ENCODE measurements at regions not wholly inside any gene's neighbourhood (a gene's known extent, or its start where the extent isn't known, plus 50 kb on each side); places are given as distances from the start of the nearest gene placed in this dataset.
A peak's percentile ranks its signal among the peaks of the same experiment; 100 is the strongest.

- no peak for ATAC-seq
- H3K4me1 ChIP-seq, result no peaks in the 10 kb centered on the region
- H3K27me3 ChIP-seq, result no peaks in the 10 kb centered on the region
- TF ChIP-seq CTCF (IDR thresholded peaks at IDR 0.05 in 4 of 5, conservative IDR thresholded peaks at IDR 0.05 in 1 of 5) (no peak), POLR2A (IDR thresholded peaks at IDR 0.05) (no peak)
- no peaks in the 10 kb centered on the region for H3K36me3 ChIP-seq
- intact Hi-C loops (cut with DNase I; ENCODE audit: low total_unique reads) (no loop called here), in situ Hi-C loops (cut with MboI; ENCODE audit: low sequenced_read_pairs in 4 of 4) (loop anchor here (25.0 kb wide), 2 partner anchors 633 to 658 kb away; no protein-coding TSS in a partner anchor)
- no peak overlapping the region for H3K27ac ChIP-seq
- DNase-seq, result no peak
- no peaks in the 10 kb centered on the region for H3K9me3 ChIP-seq
- no peak overlapping the region for H3K4me3 ChIP-seq
These were observed 149.2 kb upstream of the ANKH start for GRCh38 chr5:15020736-15021135.

DNA sequence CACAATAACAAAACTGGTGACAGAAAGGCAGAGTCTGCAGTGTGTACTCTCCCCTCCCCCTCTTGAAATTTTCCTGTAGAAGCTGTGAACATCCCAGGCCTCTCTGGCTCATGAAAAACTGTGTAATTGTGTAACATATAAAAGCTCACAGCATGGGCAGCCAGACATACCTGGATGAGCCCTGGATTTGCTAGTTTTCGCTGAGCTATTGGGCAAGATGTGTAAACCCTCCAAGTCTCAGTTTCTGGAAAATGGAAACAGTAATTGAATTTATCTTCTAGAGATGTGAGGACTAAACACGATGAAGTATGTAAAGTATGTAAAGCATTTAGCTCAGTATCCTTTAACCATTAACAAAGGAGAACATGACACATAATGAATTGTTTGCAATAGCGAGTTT is 143.2 kb upstream of the ANKH start:
- no peaks in the 10 kb centered on the region for H3K9me3 ChIP-seq
- TF ChIP-seq CTCF (IDR thresholded peaks at IDR 0.05 in 4 of 5, conservative IDR thresholded peaks at IDR 0.05 in 1 of 5) (no peak), POLR2A (IDR thresholded peaks at IDR 0.05) (no peak)
- H3K36me3 ChIP-seq, result no peaks in the 10 kb centered on the region
- H3K4me1 ChIP-seq, result no peaks in the 10 kb centered on the region
- no peak for DNase-seq
- no peaks in the 10 kb centered on the region for H3K27me3 ChIP-seq
- H3K27ac ChIP-seq, result no peak overlapping the region
- H3K4me3 ChIP-seq, result no peak overlapping the region
- intact Hi-C loops (cut with DNase I; ENCODE audit: low total_unique reads) (loop anchor here (10.0 kb wide), 1 partner anchor 620 kb away; no protein-coding TSS in a partner anchor), in situ Hi-C loops (cut with MboI; ENCODE audit: low sequenced_read_pairs in 4 of 4) (loop anchor here (10.0 to 25.0 kb wide), 3 partner anchors 330 to 653 kb away; no protein-coding TSS in a partner anchor)
- ATAC-seq, result no peak

DNA sequence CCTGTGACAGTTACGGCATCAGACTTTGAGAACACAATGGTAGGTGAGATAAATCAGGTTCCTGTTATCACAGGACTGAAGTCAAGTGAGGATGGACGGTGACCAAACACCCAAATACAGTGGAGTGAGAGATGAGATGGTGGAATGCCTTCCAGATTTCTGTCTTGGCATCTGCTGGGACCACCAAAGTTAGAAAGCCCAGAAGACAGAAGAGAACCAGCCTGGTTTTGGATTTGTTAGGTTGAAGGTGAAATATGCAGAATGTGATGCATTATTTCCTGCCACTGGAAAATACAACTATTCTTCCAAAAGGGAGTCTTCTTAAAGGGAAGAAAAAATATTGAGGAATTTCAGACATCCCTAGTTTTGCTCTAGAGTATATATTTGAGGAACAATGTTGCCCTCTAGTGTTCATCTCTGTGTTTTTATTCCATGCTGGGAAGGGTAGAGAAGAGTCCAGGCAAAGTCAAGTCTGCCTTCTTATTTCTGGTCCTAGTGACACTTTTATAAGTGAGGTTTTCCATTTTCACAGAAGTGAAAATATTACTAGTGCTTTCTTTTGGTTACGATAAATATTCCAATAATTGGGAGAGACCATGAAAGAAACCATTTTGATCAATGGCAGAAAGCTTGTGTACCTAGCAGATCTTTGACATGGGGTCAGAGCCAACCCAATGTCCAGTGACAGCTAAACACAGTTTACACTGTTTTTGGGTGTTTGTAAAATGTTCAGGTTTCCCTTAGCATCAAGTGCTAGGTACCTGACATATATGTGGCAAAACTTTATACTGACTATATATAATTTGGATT is 142.3 kb upstream of the ANKH start:
- TF ChIP-seq POLR2A (IDR thresholded peaks at IDR 0.05) (no peak), CTCF (IDR thresholded peaks at IDR 0.05 in 4 of 5, conservative IDR thresholded peaks at IDR 0.05 in 1 of 5) (peak; percentile 42 to 64 (median 59))
- DNase-seq, result no peak
- in situ Hi-C loops (cut with MboI; ENCODE audit: low sequenced_read_pairs in 4 of 4) (loop anchor here (10.0 to 25.0 kb wide), 3 partner anchors 329 to 652 kb away; no protein-coding TSS in a partner anchor), intact Hi-C loops (cut with DNase I; ENCODE audit: low total_unique reads) (loop anchor here (10.0 kb wide), 1 partner anchor 619 kb away; no protein-coding TSS in a partner anchor)
- Histone ChIP-seq H3K27ac (no peak overlapping the region), H3K9me3 (no peaks in the 10 kb centered on the region), H3K36me3 (no peaks in the 10 kb centered on the region), H3K4me3 (no peak overlapping the region), H3K4me1 (peaks cover 3 to 5% of the 10 kb centered on the region in 2 donors), H3K27me3 (no peaks in the 10 kb centered on the region)
- ATAC-seq, result peak; percentile 71 to 81

DNA sequence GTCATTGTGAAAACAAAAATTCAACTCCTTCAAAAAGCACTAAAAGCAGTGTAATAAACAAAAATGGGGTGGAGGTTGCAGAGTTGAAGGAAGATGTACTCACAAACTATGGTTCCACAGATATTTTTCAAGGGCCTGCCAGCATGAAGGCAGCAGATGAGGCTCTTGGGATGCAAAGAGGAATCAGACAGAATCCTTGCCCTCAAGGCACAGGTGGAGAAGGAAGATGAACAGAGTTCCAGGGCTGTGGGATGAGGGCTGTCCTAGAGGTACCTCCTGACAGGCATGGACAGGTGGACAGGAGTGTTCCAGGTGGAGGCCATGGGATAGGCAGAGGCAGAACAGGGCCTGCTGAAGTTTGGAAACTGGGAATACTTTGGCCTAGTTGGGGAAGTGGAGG is 140.5 kb upstream of the ANKH start:
- Histone ChIP-seq H3K36me3 (no peaks in the 10 kb centered on the region), H3K27ac (no peak overlapping the region), H3K4me1 (peaks cover 8 to 17% of the 10 kb centered on the region in 2 donors), H3K27me3 (no peaks in the 10 kb centered on the region), H3K9me3 (no peaks in the 10 kb centered on the region), H3K4me3 (no peak overlapping the region)
- ATAC-seq, result no peak
- intact Hi-C loops (cut with DNase I; ENCODE audit: low total_unique reads) (loop anchor here (10.0 kb wide), 1 partner anchor 617 kb away; no protein-coding TSS in a partner anchor), in situ Hi-C loops (cut with MboI; ENCODE audit: low sequenced_read_pairs in 4 of 4) (loop anchor here (10.0 to 25.0 kb wide), 3 partner anchors 327 to 650 kb away; no protein-coding TSS in a partner anchor)
- DNase-seq, result no peak
- no peak for TF ChIP-seq CTCF (IDR thresholded peaks at IDR 0.05 in 4 of 5, conservative IDR thresholded peaks at IDR 0.05 in 1 of 5)
- no peak for TF ChIP-seq POLR2A (IDR thresholded peaks at IDR 0.05)
